SU-DHL-6 (cell line): ENCODE measurements at regions not wholly inside any gene's neighbourhood (a gene's known extent, or its start where the extent isn't known, plus 50 kb on each side); places are given as distances from the start of the nearest gene placed in this dataset.

Experiments used
- H2AFZ ChIP-seq: fragments of 200-600 bp; sonication (generic); 2 replicates; pipeline ENCODE4 v1.6.1; 2014; ENCODE audit warnings: low read depth, mild to moderate bottlenecking, moderate library complexity, mixed read lengths, antibody characterized with exemption, low read length; ENCODE audit not compliant: severe bottlenecking
- H3F3A ChIP-seq: fragments of 200-600 bp; shearing (Covaris generic); 2 replicates; pipeline ENCODE4 v1.6.0; 2016; ENCODE audit warnings: antibody characterized with exemption, mild to moderate bottlenecking; ENCODE audit not compliant: insufficient read depth
- H3K27ac ChIP-seq: fragments of 200-600 bp; sonication (generic); 2 replicates; pipeline ENCODE4 v1.5.1; 2016; ENCODE audit warnings: low read depth, mild to moderate bottlenecking, low read length, moderate library complexity, mixed read lengths
- H3K27me3 ChIP-seq: fragments of 200-600 bp; sonication (generic), shearing (Covaris generic); 2 replicates; pipeline ENCODE4 v1.6.0; 2014; ENCODE audit warnings: mild to moderate bottlenecking, low read length
- H3K36me3 ChIP-seq: fragments of 200-600 bp; sonication (generic); 2 replicates; pipeline ENCODE4 v1.6.1; 2014; ENCODE audit warnings: mild to moderate bottlenecking, low read length, mixed read lengths
- H3K4me2 ChIP-seq: fragments of 300-600, 200-600 bp; shearing (Covaris generic), sonication (generic); 2 replicates; pipeline ENCODE4 v1.6.0; 2014; ENCODE audit warnings: low read length, low read depth, mild to moderate bottlenecking; ENCODE audit not compliant: poor library complexity, severe bottlenecking
- H3K4me3 ChIP-seq: fragments of 200-600 bp; sonication (generic); 2 replicates; pipeline ENCODE4 v1.5.1; 2014; ENCODE audit warnings: antibody characterized with exemption, low read length, mild to moderate bottlenecking, mixed read lengths; ENCODE audit not compliant: insufficient read depth, poor library complexity, severe bottlenecking
- H3K79me2 ChIP-seq: fragments of 200-600 bp; sonication (generic); 2 replicates; pipeline ENCODE4 v1.6.1; 2014; ENCODE audit warnings: mild to moderate bottlenecking, low read length, moderate library complexity; ENCODE audit not compliant: insufficient read depth
- H3K9ac ChIP-seq: fragments of 200-600 bp; sonication (generic); 2 replicates; pipeline ENCODE4 v1.7.0; 2014; ENCODE audit warnings: mild to moderate bottlenecking, low read length
- H3K9me2 ChIP-seq: fragments of 200-600 bp; sonication (generic); replicated peaks from 2 replicates; pipeline ENCODE4 v1.6.1; 2014; ENCODE audit warnings: low read length; ENCODE audit not compliant: insufficient read depth
- H3K9me3 ChIP-seq: fragments of 200-600 bp; sonication (generic); 2 replicates; pipeline ENCODE4 v1.6.1; 2014; ENCODE audit warnings: low read length, mixed read lengths; ENCODE audit not compliant: insufficient read depth
- H4K20me1 ChIP-seq: fragments of 200-600 bp; sonication (generic); 2 replicates; pipeline ENCODE4 v1.6.1; 2014; ENCODE audit warnings: low read depth, mild to moderate bottlenecking, antibody characterized with exemption, low read length, moderate library complexity, mixed read lengths
- CTCF ChIP-seq: fragments of 200-600 bp; sonication (generic); IDR thresholded peaks from one replicate; pipeline ENCODE4 v1.5.1; 2017; ENCODE audit warnings: antibody characterized with exemption, mild to moderate bottlenecking, low read length, moderate library complexity; ENCODE audit not compliant: insufficient read depth, poor library complexity, severe bottlenecking
- EZH2phosphoT487 ChIP-seq: fragments of 200-600 bp; sonication (generic), shearing (Covaris generic); conservative IDR thresholded peaks from 2 replicates; pipeline ENCODE4 v1.6.1; 2018; ENCODE audit warnings: mild to moderate bottlenecking, antibody characterized with exemption, low read length, moderate library complexity, mixed read lengths

GRCh38 chr18:2217356-2217755 is 353.9 kb downstream of the METTL4 start:
- Histone ChIP-seq H3K79me2 (no peaks in the 10 kb centered on the region), H3K4me3 (no peak overlapping the region), H3K9ac (no peak overlapping the region), H3K9me2 (no peaks in the 10 kb centered on the region), H3K9me3 (no peaks in the 10 kb centered on the region), H3F3A (no peaks in the 10 kb centered on the region), H3K27ac (no peak overlapping the region), H4K20me1 (no peaks in the 10 kb centered on the region), H3K4me2 (no peak overlapping the region), H3K27me3 (no peaks in the 10 kb centered on the region), H3K36me3 (no peaks in the 10 kb centered on the region), H2AFZ (no peak overlapping the region)
- no peak for TF ChIP-seq CTCF
- TF ChIP-seq EZH2phosphoT487 = no peak

- Histone ChIP-seq H3K36me3 (no peaks in the 10 kb centered on the region), H3K9me3 (no peaks in the 10 kb centered on the region), H3K4me3 (no peak overlapping the region), H3K79me2 (no peaks in the 10 kb centered on the region), H2AFZ (no peak overlapping the region), H3K9ac (no peak overlapping the region), H3K27me3 (no peaks in the 10 kb centered on the region), H3K27ac (no peak overlapping the region), H3F3A (no peaks in the 10 kb centered on the region), H3K4me2 (no peak overlapping the region), H4K20me1 (no peaks in the 10 kb centered on the region), H3K9me2 (no peaks in the 10 kb centered on the region)
- no peak for TF ChIP-seq EZH2phosphoT487
- no peak for TF ChIP-seq CTCF
Observed at GRCh38 chr18:2218101-2218500, 353.2 kb downstream of the METTL4 start.

- Histone ChIP-seq H3K27ac (no peak overlapping the region), H3K9me2 (no peaks in the 10 kb centered on the region), H3K9me3 (no peaks in the 10 kb centered on the region), H3K79me2 (no peaks in the 10 kb centered on the region), H3K4me2 (no peak overlapping the region), H3K27me3 (no peaks in the 10 kb centered on the region), H3K36me3 (no peaks in the 10 kb centered on the region), H3K4me3 (no peak overlapping the region), H4K20me1 (no peaks in the 10 kb centered on the region), H3F3A (no peaks in the 10 kb centered on the region), H3K9ac (no peak overlapping the region), H2AFZ (no peak overlapping the region)
- TF ChIP-seq CTCF (no peak), EZH2phosphoT487 (no peak)
Observed at GRCh38 chr18:2219706-2220105, 351.6 kb downstream of the METTL4 start.
